Neural progenitor cell (in vitro differentiated cells): ENCODE measurements at regions not wholly inside any gene's neighbourhood (a gene's known extent, or its start where the extent isn't known, plus 50 kb on each side); places are given as distances from the start of the nearest gene placed in this dataset.

ENCODE experiments used
- DNase-seq: peaks from one replicate; pipeline ENCODE4 v3.0.0-alpha.2; 2016; ENCODE audit warnings: low spot score
- H2AFZ ChIP-seq: fragments of 200-600 bp; sonication (generic); replicated peaks from 2 replicates; pipeline ENCODE4 v1.6.1; 2016; ENCODE audit warnings: antibody characterized with exemption
- H3F3A ChIP-seq: fragments of 200-600 bp; sonication (generic); 2 replicates; pipeline ENCODE4 v1.6.1; 2016; ENCODE audit warnings: antibody characterized with exemption, low read depth
- H3K27ac ChIP-seq: fragments of 200-600 bp; sonication (generic); 2 replicates; pipeline ENCODE4 v1.5.1; 2016; ENCODE audit warnings: mild to moderate bottlenecking
- H3K27me3 ChIP-seq: fragments of 200-600 bp; sonication (generic); 2 replicates; pipeline ENCODE4 v1.6.1; 2016; ENCODE audit warnings: mild to moderate bottlenecking, moderate library complexity
- H3K36me3 ChIP-seq: fragments of 200-600 bp; sonication (generic); 2 replicates; pipeline ENCODE4 v1.5.1; 2016
- H3K4me1 ChIP-seq: fragments of 200-600 bp; sonication (generic); 2 replicates; pipeline ENCODE4 v1.6.1; 2016; ENCODE audit warnings: mixed run types
- H3K4me2 ChIP-seq: fragments of 200-600 bp; sonication (generic); 2 replicates; pipeline ENCODE4 v1.6.1; 2016
- H3K4me3 ChIP-seq: fragments of 200-600 bp; sonication (generic); 2 replicates; pipeline ENCODE4 v1.5.1; 2016
- H3K79me2 ChIP-seq: fragments of 200-600 bp; sonication (generic); 2 replicates; pipeline ENCODE4 v1.6.1; 2016; ENCODE audit warnings: low read depth
- H3K9ac ChIP-seq: fragments of 200-600 bp; sonication (generic); 2 replicates; pipeline ENCODE4 v1.6.1; 2016
- H3K9me3 ChIP-seq: fragments of 200-600 bp; sonication (generic); 2 replicates; pipeline ENCODE4 v1.5.1; 2016; ENCODE audit warnings: low read depth
- H4K20me1 ChIP-seq: fragments of 200-600 bp; sonication (generic); 2 replicates; pipeline ENCODE4 v1.6.1; 2016; ENCODE audit warnings: low read depth
- H3K27ac Mint-ChIP-seq: 3 replicates; pipeline ENCODE4 v1.8.0; 2021; ENCODE audit warnings: mixed read lengths
- H3K27me3 Mint-ChIP-seq: 2 replicates; pipeline ENCODE4 v1.8.0; 2022; ENCODE audit warnings: low read depth, mild to moderate bottlenecking, inconsistent platforms, moderate library complexity, mixed read lengths; ENCODE audit not compliant: insufficient read depth
- H3K36me3 Mint-ChIP-seq: 3 replicates; pipeline ENCODE4 v1.8.0; 2021; ENCODE audit warnings: mixed read lengths
- H3K4me1 Mint-ChIP-seq: 3 replicates; pipeline ENCODE4 v1.8.0; 2021; ENCODE audit warnings: mixed read lengths
- H3K4me3 Mint-ChIP-seq: 3 replicates; pipeline ENCODE4 v1.8.0; 2021; ENCODE audit warnings: mild to moderate bottlenecking, moderate library complexity, mixed read lengths
- H3K9me3 Mint-ChIP-seq: 3 replicates; pipeline ENCODE4 v1.8.0; 2020; ENCODE audit warnings: mixed read lengths
- CTCF ChIP-seq: fragments of 200-600 bp; sonication (generic); IDR thresholded peaks from 2 replicates; pipeline ENCODE4 v1.5.1; 2017; ENCODE audit warnings: antibody characterized with exemption, mild to moderate bottlenecking
- EZH2 ChIP-seq: fragments of 200-600 bp; sonication (generic); IDR thresholded peaks from 2 replicates; pipeline ENCODE4 v1.6.1; 2017; ENCODE audit warnings: antibody characterized with exemption, mild to moderate bottlenecking, moderate library complexity
- EZH2phosphoT487 ChIP-seq: fragments of 200-600 bp; sonication (generic); IDR thresholded peaks from 2 replicates; pipeline ENCODE4 v1.6.1; 2017; ENCODE audit warnings: antibody characterized with exemption

DNA sequence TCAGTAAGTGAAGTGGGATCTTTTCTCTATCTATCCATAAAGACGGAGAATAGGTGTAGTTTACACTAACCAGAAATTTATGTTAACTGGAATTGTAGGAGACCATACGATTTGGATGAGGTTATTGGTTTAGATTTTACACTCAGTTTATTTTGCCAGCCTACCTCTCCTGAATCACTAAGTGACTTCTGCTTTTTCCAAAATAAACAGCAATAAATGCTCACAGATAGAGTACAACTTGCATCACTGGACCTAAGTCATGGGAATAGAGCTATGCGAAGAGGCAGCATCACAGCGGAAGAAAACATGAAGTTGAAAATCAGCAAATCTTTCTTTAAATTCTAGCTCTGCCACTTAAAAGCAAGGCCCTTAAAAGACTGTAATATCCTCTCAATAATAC, 781.0 kb downstream of the LIG4 start:
- no peak overlapping the region for H3K27ac ChIP-seq
- no peaks in the 10 kb centered on the region for H3K27me3 ChIP-seq
- Mint-ChIP-seq H3K36me3 (no peaks in the 10 kb centered on the region), H3K4me1 (no peaks in the 10 kb centered on the region), H3K9me3 (no peaks in the 10 kb centered on the region), H3K27ac (no peak overlapping the region), H3K4me3 (no peak overlapping the region), H3K27me3 (no peaks in the 10 kb centered on the region)
- H2AFZ ChIP-seq: no peak overlapping the region
- no peaks in the 10 kb centered on the region for H4K20me1 ChIP-seq
- no peak overlapping the region for H3K4me3 ChIP-seq
- no peak overlapping the region for H3K9ac ChIP-seq
- no peaks in the 10 kb centered on the region for H3K9me3 ChIP-seq
- no peak for TF ChIP-seq EZH2
- no peak for TF ChIP-seq EZH2phosphoT487
- no peak for TF ChIP-seq CTCF
- no peak overlapping the region for H3K4me2 ChIP-seq
- H3F3A ChIP-seq: no peaks in the 10 kb centered on the region
- DNase-seq: no peak
- no peaks in the 10 kb centered on the region for H3K36me3 ChIP-seq
- no peaks in the 10 kb centered on the region for H3K79me2 ChIP-seq
- peaks cover 6% of the 10 kb centered on the region for H3K4me1 ChIP-seq

GRCh38 chr13:107427536-107427935, 787.8 kb downstream of the LIG4 start:
- Mint-ChIP-seq H3K36me3 (no peaks in the 10 kb centered on the region), H3K4me3 (no peak overlapping the region), H3K4me1 (no peaks in the 10 kb centered on the region), H3K27me3 (no peaks in the 10 kb centered on the region), H3K9me3 (peaks cover 2% of the 10 kb centered on the region), H3K27ac (no peak overlapping the region)
- H3K9me3 ChIP-seq: no peaks in the 10 kb centered on the region
- no peak overlapping the region for H3K4me3 ChIP-seq
- no peaks in the 10 kb centered on the region for H3K4me1 ChIP-seq
- H3K27ac ChIP-seq: no peak overlapping the region
- H3K9ac ChIP-seq: no peak overlapping the region
- no peaks in the 10 kb centered on the region for H3K36me3 ChIP-seq
- H3K27me3 ChIP-seq: no peaks in the 10 kb centered on the region
- no peaks in the 10 kb centered on the region for H3K79me2 ChIP-seq
- TF ChIP-seq EZH2: no peak
- no peak for TF ChIP-seq CTCF
- TF ChIP-seq EZH2phosphoT487: no peak
- H2AFZ ChIP-seq: no peak overlapping the region
- no peaks in the 10 kb centered on the region for H3F3A ChIP-seq
- no peak overlapping the region for H3K4me2 ChIP-seq
- no peaks in the 10 kb centered on the region for H4K20me1 ChIP-seq
- DNase-seq: no peak

- Mint-ChIP-seq H3K36me3 (no peaks in the 10 kb centered on the region), H3K27ac (no peak overlapping the region), H3K4me1 (no peaks in the 10 kb centered on the region), H3K27me3 (no peaks in the 10 kb centered on the region), H3K4me3 (no peak overlapping the region), H3K9me3 (peaks cover 2% of the 10 kb centered on the region)
- H3K36me3 ChIP-seq: no peaks in the 10 kb centered on the region
- no peaks in the 10 kb centered on the region for H4K20me1 ChIP-seq
- no peaks in the 10 kb centered on the region for H3K27me3 ChIP-seq
- no peak overlapping the region for H3K9ac ChIP-seq
- H3F3A ChIP-seq: no peaks in the 10 kb centered on the region
- H3K79me2 ChIP-seq: no peaks in the 10 kb centered on the region
- no peak overlapping the region for H3K27ac ChIP-seq
- DNase-seq: no peak
- no peak overlapping the region for H3K4me2 ChIP-seq
- no peaks in the 10 kb centered on the region for H3K4me1 ChIP-seq
- TF ChIP-seq CTCF: no peak
- no peaks in the 10 kb centered on the region for H3K9me3 ChIP-seq
- H3K4me3 ChIP-seq: no peak overlapping the region
- no peak overlapping the region for H2AFZ ChIP-seq
These were observed 792.9 kb downstream of the LIG4 start for GRCh38 chr13:107422421-107422820.

DNA sequence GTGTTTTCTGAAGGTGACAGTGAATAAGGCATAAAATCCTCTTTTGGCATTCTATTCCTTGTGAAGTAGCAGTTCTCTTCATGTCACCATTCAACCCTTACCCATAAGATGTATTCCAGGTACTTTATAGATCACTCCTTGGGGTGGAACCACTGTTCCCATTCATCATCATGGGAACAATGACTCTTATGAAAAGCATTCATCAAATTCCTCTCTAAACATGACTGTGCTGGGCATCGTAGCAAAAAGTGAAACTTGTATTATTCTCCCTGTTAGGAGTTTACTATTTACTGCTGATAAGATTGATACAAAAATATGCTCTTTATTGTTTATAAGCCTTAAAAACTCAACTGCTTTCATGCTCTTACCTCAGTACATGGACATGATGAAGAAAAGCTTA, 793.4 kb downstream of the LIG4 start:
- Histone ChIP-seq H3K4me2 (no peak overlapping the region), H3K9ac (no peak overlapping the region), H2AFZ (no peak overlapping the region), H3K4me3 (no peak overlapping the region), H3K27me3 (no peaks in the 10 kb centered on the region), H4K20me1 (no peaks in the 10 kb centered on the region), H3K9me3 (no peaks in the 10 kb centered on the region), H3K4me1 (no peaks in the 10 kb centered on the region), H3K27ac (no peak overlapping the region), H3K79me2 (no peaks in the 10 kb centered on the region), H3F3A (no peaks in the 10 kb centered on the region), H3K36me3 (no peaks in the 10 kb centered on the region)
- Mint-ChIP-seq H3K4me3 (no peak overlapping the region), H3K27ac (no peak overlapping the region), H3K4me1 (no peaks in the 10 kb centered on the region), H3K27me3 (no peaks in the 10 kb centered on the region), H3K9me3 (peaks cover 2% of the 10 kb centered on the region), H3K36me3 (no peaks in the 10 kb centered on the region)
- no peak for DNase-seq
- TF ChIP-seq EZH2 (no peak), EZH2phosphoT487 (no peak), CTCF (no peak)
